NT2/D1 (cell line): ENCODE measurements at regions not wholly inside any gene's neighbourhood (a gene's known extent, or its start where the extent isn't known, plus 50 kb on each side); places are given as distances from the start of the nearest gene placed in this dataset.

Experiments used
- DNase-seq: peaks from one replicate; pipeline ENCODE4 v3.0.0-alpha.2; 2011; ENCODE audit warnings: low read depth, low spot score
- H3K27me3 ChIP-seq: 2 replicates; pipeline ENCODE4 v1.6.0; 2011; ENCODE audit warnings: mild to moderate bottlenecking; ENCODE audit not compliant: insufficient read length, insufficient read depth
- H3K36me3 ChIP-seq: 2 replicates; pipeline ENCODE4 v1.6.1; 2011; ENCODE audit warnings: mild to moderate bottlenecking, low read length, mixed read lengths; ENCODE audit not compliant: insufficient read depth, insufficient read length
- H3K4me1 ChIP-seq: 2 replicates; pipeline ENCODE4 v1.5.1; 2011; ENCODE audit not compliant: insufficient read depth, insufficient read length
- H3K4me3 ChIP-seq: 2 replicates; pipeline ENCODE4 v1.5.1; 2011; ENCODE audit warnings: low read depth; ENCODE audit not compliant: insufficient read length
- H3K9ac ChIP-seq: 2 replicates; pipeline ENCODE4 v1.6.0; 2011; ENCODE audit warnings: low read depth; ENCODE audit not compliant: insufficient read length
- H3K9me3 ChIP-seq: 2 replicates; pipeline ENCODE4 v1.5.1; 2011; ENCODE audit warnings: mild to moderate bottlenecking, low read length; ENCODE audit not compliant: insufficient read depth
- SUZ12 ChIP-seq: IDR thresholded peaks from 2 replicates; pipeline ENCODE4 v1.6.1; 2011; ENCODE audit not compliant: insufficient read length, insufficient read depth; ENCODE audit errors: extremely low read depth
- YY1 ChIP-seq: IDR thresholded peaks from 2 replicates; pipeline ENCODE4 v1.6.1; 2011; ENCODE audit not compliant: insufficient read length, insufficient read depth
- ZNF274 ChIP-seq: IDR thresholded peaks from 2 replicates; pipeline ENCODE4 v1.6.1; 2011; ENCODE audit warnings: mild to moderate bottlenecking, low read depth, low read length

DNA sequence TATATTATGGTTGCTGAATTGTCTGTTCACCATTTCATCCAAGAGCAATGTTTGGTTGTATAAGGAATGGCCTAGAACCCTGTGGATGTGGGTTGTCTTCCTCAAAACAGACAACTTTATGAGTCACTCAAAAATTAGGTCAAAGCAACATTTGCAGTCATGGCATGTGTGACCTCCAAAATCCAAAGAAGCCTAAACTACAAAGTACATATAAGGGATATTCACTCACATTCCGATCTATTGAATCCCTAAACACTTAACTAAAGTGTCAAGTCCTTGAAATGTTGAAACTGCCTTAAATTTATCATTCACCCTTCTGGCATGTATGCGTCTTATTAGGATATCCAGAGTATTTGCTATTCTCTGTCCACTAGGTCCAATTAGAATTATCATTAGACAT is 491.5 kb downstream of the NUF2 start:
- no peak overlapping the region for H3K9ac ChIP-seq
- H3K4me3 ChIP-seq, result no peak overlapping the region
- TF ChIP-seq ZNF274 (no peak), YY1 (no peak), SUZ12 (no peak)
- no peaks in the 10 kb centered on the region for H3K36me3 ChIP-seq
- DNase-seq, result no peak
- no peaks in the 10 kb centered on the region for H3K27me3 ChIP-seq
- no peaks in the 10 kb centered on the region for H3K9me3 ChIP-seq
- no peaks in the 10 kb centered on the region for H3K4me1 ChIP-seq

GRCh38 chr1:163820226-163820625 is 498.5 kb downstream of the NUF2 start:
- Histone ChIP-seq H3K9me3 (no peaks in the 10 kb centered on the region), H3K4me1 (no peaks in the 10 kb centered on the region), H3K36me3 (no peaks in the 10 kb centered on the region), H3K4me3 (no peak overlapping the region), H3K9ac (no peak overlapping the region), H3K27me3 (no peaks in the 10 kb centered on the region)
- no peak for DNase-seq
- no peak for TF ChIP-seq YY1
- no peak for TF ChIP-seq SUZ12
- TF ChIP-seq ZNF274, result no peak

DNA sequence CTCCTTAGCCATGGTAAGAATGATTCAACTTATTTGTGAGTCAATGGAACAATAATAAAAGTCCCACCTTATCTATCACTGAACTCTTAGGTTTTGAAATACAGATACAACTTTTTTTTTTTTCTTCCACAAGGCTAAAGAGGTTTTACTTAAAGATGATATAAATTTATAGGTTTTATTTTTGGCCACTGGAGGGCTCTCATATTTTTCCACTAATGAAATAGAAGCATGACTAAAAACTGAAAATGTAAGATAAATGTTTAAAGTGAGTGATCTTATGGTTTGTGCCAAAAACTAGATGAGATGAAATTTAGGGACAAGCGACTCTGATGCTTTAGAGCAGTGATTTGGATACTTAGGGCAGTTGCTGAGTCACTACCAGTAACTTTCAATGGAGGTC is 499.0 kb downstream of the NUF2 start:
- Histone ChIP-seq H3K4me1 (no peaks in the 10 kb centered on the region), H3K9ac (no peak overlapping the region), H3K36me3 (no peaks in the 10 kb centered on the region), H3K9me3 (no peaks in the 10 kb centered on the region), H3K4me3 (no peak overlapping the region), H3K27me3 (no peaks in the 10 kb centered on the region)
- DNase-seq, result no peak
- TF ChIP-seq SUZ12, result no peak
- no peak for TF ChIP-seq ZNF274
- TF ChIP-seq YY1, result no peak

DNA sequence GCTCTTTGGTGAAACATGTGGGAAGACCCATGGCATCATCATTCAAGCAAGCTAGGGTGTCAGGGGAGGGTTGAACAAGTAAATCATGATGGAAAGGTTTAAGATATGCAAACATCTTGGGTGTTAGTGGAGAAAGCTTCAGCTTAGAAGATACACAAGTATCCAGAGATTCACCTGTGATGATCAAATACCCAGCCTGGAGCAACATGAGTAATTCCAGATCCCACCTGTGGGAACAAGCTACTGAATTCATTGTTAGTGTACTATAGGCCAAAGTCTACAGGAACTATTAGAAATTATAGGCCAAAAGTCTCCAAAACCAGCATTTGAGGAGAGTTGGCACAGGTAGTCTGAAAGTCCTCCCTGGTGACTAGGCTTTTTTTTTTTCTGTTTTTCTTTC is 499.9 kb downstream of the NUF2 start:
- TF ChIP-seq YY1 (no peak), SUZ12 (no peak), ZNF274 (no peak)
- Histone ChIP-seq H3K36me3 (no peaks in the 10 kb centered on the region), H3K9me3 (no peaks in the 10 kb centered on the region), H3K9ac (no peak overlapping the region), H3K27me3 (no peaks in the 10 kb centered on the region), H3K4me1 (no peaks in the 10 kb centered on the region), H3K4me3 (no peak overlapping the region)
- no peak for DNase-seq

- H3K36me3 ChIP-seq, result no peaks in the 10 kb centered on the region
- H3K4me1 ChIP-seq, result no peaks in the 10 kb centered on the region
- no peak overlapping the region for H3K9ac ChIP-seq
- no peak overlapping the region for H3K4me3 ChIP-seq
- H3K27me3 ChIP-seq, result no peaks in the 10 kb centered on the region
- no peak for DNase-seq
- no peaks in the 10 kb centered on the region for H3K9me3 ChIP-seq
- TF ChIP-seq SUZ12, result no peak
- TF ChIP-seq YY1, result no peak
- TF ChIP-seq ZNF274, result no peak
Observed at GRCh38 chr1:163823017-163823416, 501.3 kb downstream of the NUF2 start.

- H3K9ac ChIP-seq, result no peak overlapping the region
- no peaks in the 10 kb centered on the region for H3K36me3 ChIP-seq
- H3K4me1 ChIP-seq, result no peaks in the 10 kb centered on the region
- no peak for TF ChIP-seq YY1
- TF ChIP-seq SUZ12, result no peak
- no peak for TF ChIP-seq ZNF274
- no peaks in the 10 kb centered on the region for H3K9me3 ChIP-seq
- DNase-seq, result no peak
- H3K4me3 ChIP-seq, result no peak overlapping the region
- no peaks in the 10 kb centered on the region for H3K27me3 ChIP-seq
Observed at GRCh38 chr1:163824006-163824405, 502.3 kb downstream of the NUF2 start.

DNA sequence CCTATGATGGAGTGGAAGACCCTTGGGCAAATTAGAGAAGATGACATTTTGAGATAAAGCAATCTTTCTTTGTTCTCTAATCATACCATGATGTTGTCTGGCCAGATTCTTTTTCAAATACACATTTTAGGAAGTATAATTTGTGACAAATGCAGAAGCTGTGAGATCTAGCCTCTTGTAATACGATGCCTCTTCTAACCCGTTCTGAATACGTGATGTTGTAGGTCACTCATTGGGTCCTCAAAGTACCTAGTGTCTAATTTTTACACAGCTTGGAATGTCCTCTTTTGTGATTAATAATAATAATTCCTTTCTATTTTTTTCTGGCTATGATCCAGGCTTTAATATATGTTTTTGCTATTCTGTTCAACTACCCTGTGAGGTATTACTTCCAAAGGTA is 502.7 kb downstream of the NUF2 start:
- Histone ChIP-seq H3K4me3 (no peak overlapping the region), H3K4me1 (no peaks in the 10 kb centered on the region), H3K27me3 (no peaks in the 10 kb centered on the region), H3K9ac (no peak overlapping the region), H3K36me3 (no peaks in the 10 kb centered on the region), H3K9me3 (no peaks in the 10 kb centered on the region)
- TF ChIP-seq YY1 (no peak), ZNF274 (no peak), SUZ12 (no peak)
- DNase-seq, result no peak

DNA sequence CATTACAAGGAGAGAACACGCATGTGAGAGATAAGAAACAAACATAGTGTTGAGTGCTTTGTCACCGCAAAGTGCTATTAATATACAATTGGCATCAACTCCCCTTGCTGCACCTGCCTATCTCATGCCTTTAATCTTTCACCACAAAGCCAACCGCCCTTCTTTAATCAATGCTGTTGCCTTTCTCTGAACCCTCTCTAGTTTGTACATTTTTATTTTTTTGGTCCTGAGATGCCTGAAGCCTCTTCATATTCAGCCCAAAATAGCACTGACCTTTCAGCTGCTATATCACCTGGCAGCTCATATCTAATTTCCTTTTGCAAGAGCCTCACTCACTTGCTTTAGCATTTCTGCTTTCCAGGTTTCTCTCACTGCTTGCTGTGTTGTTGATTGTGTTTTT is 504.7 kb downstream of the NUF2 start:
- no peaks in the 10 kb centered on the region for H3K9me3 ChIP-seq
- H3K27me3 ChIP-seq, result no peaks in the 10 kb centered on the region
- H3K9ac ChIP-seq, result no peak overlapping the region
- H3K4me1 ChIP-seq, result no peaks in the 10 kb centered on the region
- no peak for DNase-seq
- no peaks in the 10 kb centered on the region for H3K36me3 ChIP-seq
- H3K4me3 ChIP-seq, result no peak overlapping the region
- TF ChIP-seq YY1 (no peak), SUZ12 (no peak), ZNF274 (no peak)
